Upper lobe of left lung (tissue), 6 donors: ENCODE measurements at regions not wholly inside any gene's neighbourhood (a gene's known extent, or its start where the extent isn't known, plus 50 kb on each side); places are given as distances from the start of the nearest gene placed in this dataset.

Experiments used
- ATAC-seq, 2 donors: fragments of 200-7000 bp; cut with Tn5 transposase; one replicate each; pipeline ENCODE4 v1.9.1; 2022; ENCODE audit warnings: mild to moderate bottlenecking in 2 of 2, moderate library complexity in 2 of 2; ENCODE audit not compliant: low FRiP score in 2 of 2
- DNase-seq, 2 donors: peaks; one replicate each; pipeline ENCODE4 v3.0.0-alpha.2; 2019 to 2020
- H3K27ac ChIP-seq, 4 donors: fragments of 200-600 bp; sonication (generic); one replicate each; pipeline ENCODE4 v1.5.1; 2016 to 2019
- H3K27me3 ChIP-seq, 4 donors: fragments of 200-600 bp; sonication (generic); one replicate each; pipeline ENCODE4 v1.5.1; 2017 to 2019
- H3K36me3 ChIP-seq, 4 donors: fragments of 200-600 bp; sonication (generic); one replicate each; pipeline ENCODE4 v1.5.1; 2016 to 2019
- H3K4me1 ChIP-seq, 4 donors: fragments of 200-600 bp; sonication (generic); one replicate each; pipeline ENCODE4 v1.5.1; 2018 to 2019
- H3K4me3 ChIP-seq, 4 donors: fragments of 200-600 bp; sonication (generic); one replicate each; pipeline ENCODE4 v1.5.1; 2017 to 2019; ENCODE audit warnings: mild to moderate bottlenecking in 2 of 4, moderate library complexity in 1 of 4
- H3K9me3 ChIP-seq, 4 donors: fragments of 200-600 bp; sonication (generic); one replicate each; pipeline ENCODE4 v1.5.1; 2018 to 2019
- CTCF ChIP-seq, 6 experiments: fragments of 450-650 bp in 4 of 6; fragments of 200-600 bp in 2 of 6; sonication (generic) in 2 of 6; IDR thresholded peaks; one replicate each; pipeline ENCODE4 v1.5.1; 2016 to 2019; ENCODE audit warnings: antibody characterized with exemption in 6 of 6
- EP300 ChIP-seq, 4 donors: sonication (generic); formaldehyde crosslinking; IDR thresholded peaks; one replicate each; pipeline ENCODE4 v1.5.1; 2017; ENCODE audit warnings: antibody characterized with exemption in 4 of 4, control low read depth in 2 of 4
- POLR2A ChIP-seq, 4 donors: fragments of 450-650 bp; IDR thresholded peaks; one replicate each; pipeline ENCODE4 v1.5.1; 2016 to 2017; ENCODE audit warnings: antibody characterized with exemption in 4 of 4, mild to moderate bottlenecking in 2 of 4
- POLR2AphosphoS5 ChIP-seq, 2 donors: sonication (generic); formaldehyde crosslinking; IDR thresholded peaks; one replicate each; pipeline ENCODE4 v1.5.1; 2017; ENCODE audit warnings: antibody characterized with exemption in 2 of 2
- WGBS, 2 donors: methylation state at CpG; one replicate each; pipeline ENCODE4 v1.1.5; 2017 to 2018; 5-methylcytosine and 5-hydroxymethylcytosine counted together
- donor health status: DM: no; HTN: no; CAD: no; lungs with moderate emphysema.
- donor health status: DM: no; HTN: yes; CAD: no; lungs with severe emphysema.

- Histone ChIP-seq H3K27ac (no peak overlapping the region), H3K4me1 (no peaks in the 10 kb centered on the region), H3K9me3 (peaks cover 0 to 8% (median 3%) of the 10 kb centered on the region in 4 donors), H3K27me3 (no peaks in the 10 kb centered on the region), H3K36me3 (no peaks in the 10 kb centered on the region), H3K4me3 (no peak overlapping the region)
- peak in 1 of 2 donors; percentile 9 for DNase-seq
- no peak for ATAC-seq
- TF ChIP-seq POLR2A (IDR thresholded peaks at IDR 0.05): no peak
- no peak for TF ChIP-seq EP300 (IDR thresholded peaks at IDR 0.05)
- TF ChIP-seq CTCF (IDR thresholded peaks at IDR 0.05): no peak
- no peak for TF ChIP-seq POLR2AphosphoS5 (IDR thresholded peaks at IDR 0.05)
- 70 to 76% methylated on average over 9 of the region's 9 CpGs for WGBS, 2 donors
Observed at GRCh38 chr22:49327411-49328117, 500.1 kb downstream of the BRD1 start.

GRCh38 chr22:49326558-49326957 is 501.1 kb downstream of the BRD1 start:
- no peaks in the 10 kb centered on the region for H3K36me3 ChIP-seq
- peaks cover 0 to 8% (median 3%) of the 10 kb centered on the region in 4 donors for H3K9me3 ChIP-seq
- ATAC-seq: no peak
- H3K4me1 ChIP-seq: no peaks in the 10 kb centered on the region
- H3K27me3 ChIP-seq: no peaks in the 10 kb centered on the region
- TF ChIP-seq POLR2AphosphoS5 (IDR thresholded peaks at IDR 0.05) (no peak), CTCF (IDR thresholded peaks at IDR 0.05) (no peak), EP300 (IDR thresholded peaks at IDR 0.05) (no peak), POLR2A (IDR thresholded peaks at IDR 0.05) (no peak)
- H3K4me3 ChIP-seq: no peak overlapping the region
- no peak for DNase-seq
- no peak overlapping the region for H3K27ac ChIP-seq
- WGBS, 2 donors: 86 to 92% methylated on average over 5 of the region's 5 CpGs

GRCh38 chr22:49325531-49326395 is 501.9 kb downstream of the BRD1 start:
- WGBS, 2 donors: 86 to 87% methylated on average over 18 to 25 of the region's 25 CpGs
- H3K9me3 ChIP-seq: peaks cover 0 to 8% (median 3%) of the 10 kb centered on the region in 4 donors
- no peak for TF ChIP-seq EP300 (IDR thresholded peaks at IDR 0.05)
- peak in 1 of 2 donors; percentile 50 for DNase-seq
- no peaks in the 10 kb centered on the region for H3K27me3 ChIP-seq
- no peaks in the 10 kb centered on the region for H3K36me3 ChIP-seq
- no peak overlapping the region for H3K27ac ChIP-seq
- H3K4me1 ChIP-seq: no peaks in the 10 kb centered on the region
- H3K4me3 ChIP-seq: no peak overlapping the region
- ATAC-seq: no peak

- Histone ChIP-seq H3K36me3 (no peaks in the 10 kb centered on the region), H3K27me3 (no peaks in the 10 kb centered on the region), H3K9me3 (peaks cover 0 to 8% (median 3%) of the 10 kb centered on the region in 4 donors), H3K27ac (no peak overlapping the region), H3K4me3 (no peak overlapping the region), H3K4me1 (no peaks in the 10 kb centered on the region)
- ATAC-seq: no peak
- TF ChIP-seq POLR2A (IDR thresholded peaks at IDR 0.05): no peak
- no peak for TF ChIP-seq EP300 (IDR thresholded peaks at IDR 0.05)
- no peak for TF ChIP-seq POLR2AphosphoS5 (IDR thresholded peaks at IDR 0.05)
- no peak for TF ChIP-seq CTCF (IDR thresholded peaks at IDR 0.05)
- peak in 1 of 2 donors; percentile 49 for DNase-seq
- 80 to 88% methylated on average over 17 to 21 of the region's 29 CpGs for WGBS, 2 donors
Observed at GRCh38 chr22:49324527-49325491, 502.9 kb downstream of the BRD1 start.
